GM19455 (cell line): ENCODE measurements at regions not wholly inside any gene's neighbourhood (a gene's known extent, or its start where the extent isn't known, plus 50 kb on each side); places are given as distances from the start of the nearest gene placed in this dataset.
"Not testable (repeated sequence)": the region's sequence is repeated elsewhere in the genome, so short reads cannot be mapped to it uniquely, and the experiment has no call there.

ENCODE experiments used
- ATAC-seq: cut with Tn5 transposase; IDR thresholded peaks from one replicate; pipeline ENCODE4 v1.9.1; 2021; ENCODE audit not compliant: unreplicated experiment

- ATAC-seq: no peak
These were observed 58.3 kb downstream of the PDHA2 start for GRCh38 chr4:95898226-95898625.

- no peak for ATAC-seq
These were observed 69.3 kb downstream of the PDHA2 start for GRCh38 chr4:95909211-95909610.

GRCh38 chr4:95910749-95911148 lies 70.9 kb downstream of the PDHA2 start:
- ATAC-seq: no peak

- no peak for ATAC-seq
These were observed 81.6 kb downstream of the PDHA2 start for GRCh38 chr4:95921470-95921869.

- no peak for ATAC-seq
These were observed 89.7 kb downstream of the PDHA2 start for GRCh38 chr4:95929448-95930064.

DNA sequence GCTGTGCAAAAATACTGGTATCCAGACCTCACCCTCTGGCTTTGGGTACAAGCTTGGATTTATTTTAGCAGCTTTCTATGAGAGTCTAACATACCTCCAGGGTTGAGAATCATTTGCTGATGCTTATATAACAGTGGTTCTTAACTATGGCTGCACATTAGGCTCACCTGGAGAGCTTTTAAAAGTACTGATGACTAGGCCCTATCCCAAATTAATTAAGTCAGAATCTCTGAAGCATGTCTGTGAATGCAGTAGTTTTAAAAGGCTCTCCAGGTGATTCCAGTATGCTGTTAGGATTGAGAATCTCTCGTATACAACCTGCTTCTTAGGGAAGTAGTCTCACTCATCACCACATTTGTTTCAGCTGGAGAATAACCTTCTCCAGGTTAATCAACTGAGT lies 99.2 kb downstream of the PDHA2 start:
- no peak for ATAC-seq

DNA sequence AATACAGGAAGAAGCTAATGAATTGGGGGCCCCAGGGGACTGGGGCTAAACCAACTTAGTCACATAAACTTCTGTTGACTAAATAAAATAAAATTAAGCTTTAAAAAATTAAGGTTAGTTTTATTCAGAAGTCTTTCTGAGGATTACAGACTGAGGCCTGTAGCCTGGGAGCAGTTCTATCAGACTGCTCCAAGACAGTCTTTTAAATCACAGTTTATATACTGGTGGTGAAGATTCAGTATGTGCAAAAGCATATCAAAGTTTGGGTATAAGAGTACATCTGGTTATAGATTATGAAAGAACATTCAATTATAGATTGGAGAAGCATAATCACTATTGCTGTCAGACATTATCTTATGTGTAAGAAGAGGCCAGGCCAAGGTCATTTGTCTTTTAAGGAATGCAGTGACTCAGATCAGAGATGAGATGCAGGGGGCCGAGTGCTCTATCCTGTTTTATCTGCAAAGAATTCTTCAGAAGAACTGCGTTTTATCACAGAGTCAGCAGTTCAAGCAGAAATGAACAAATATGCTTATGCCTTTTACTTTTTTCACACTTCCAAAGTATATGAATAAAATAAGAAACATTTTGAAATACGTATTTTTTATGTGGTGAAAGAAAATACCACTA lies 109.4 kb downstream of the PDHA2 start:
- no peak for ATAC-seq

- ATAC-seq: no peak
These were observed 109.9 kb downstream of the PDHA2 start for GRCh38 chr4:95949808-95950207.

DNA sequence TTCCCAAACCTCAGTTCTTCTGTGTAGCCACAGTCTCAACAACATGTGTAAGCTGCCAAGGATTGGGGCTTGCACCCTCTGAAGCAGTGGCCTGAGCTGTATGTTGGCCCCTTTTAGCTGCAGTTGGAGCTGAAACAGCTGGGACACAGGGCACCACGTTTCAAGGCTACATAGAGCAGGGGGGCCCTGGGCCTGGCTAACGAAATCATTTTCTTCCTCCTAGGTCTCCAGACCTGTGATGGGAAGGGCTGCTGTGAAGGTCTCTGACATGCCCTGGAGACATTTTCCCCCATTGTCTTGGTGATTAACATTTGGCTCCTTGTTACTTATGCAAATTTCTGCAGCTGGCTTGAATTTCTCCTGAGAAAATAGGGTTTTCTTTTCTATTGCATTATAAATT lies 112.6 kb downstream of the PDHA2 start:
- ATAC-seq: not testable (repeated sequence)

GRCh38 chr4:95956094-95956493 lies 116.2 kb downstream of the PDHA2 start:
- no peak for ATAC-seq

- no peak for ATAC-seq
These were observed 117.2 kb downstream of the PDHA2 start for GRCh38 chr4:95957054-95957453.

GRCh38 chr4:95957759-95958158 lies 117.9 kb downstream of the PDHA2 start:
- no peak for ATAC-seq

DNA sequence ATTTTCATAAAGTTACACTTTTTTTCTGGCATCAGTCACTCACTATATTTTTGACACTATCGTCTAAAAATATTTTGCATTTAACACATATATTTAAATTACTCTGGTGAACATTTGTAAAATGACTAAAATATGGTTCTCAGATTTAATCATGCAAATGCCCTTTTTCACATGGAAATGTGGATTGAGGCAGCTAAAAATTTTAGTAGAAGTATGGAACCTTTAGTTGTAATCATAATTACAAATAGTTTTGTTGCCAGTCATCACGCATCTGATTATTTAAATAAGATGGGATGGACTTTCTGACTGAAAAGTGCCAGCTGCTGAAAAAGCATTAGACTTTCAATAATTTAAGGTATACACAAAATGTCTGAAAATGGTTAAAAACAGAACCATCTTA lies 119.3 kb downstream of the PDHA2 start:
- no peak for ATAC-seq

- ATAC-seq: no peak
These were observed 119.7 kb downstream of the PDHA2 start for GRCh38 chr4:95959633-95960032.

- ATAC-seq: no peak
These were observed 123.6 kb downstream of the PDHA2 start for GRCh38 chr4:95963456-95963855.

GRCh38 chr4:95979961-95980876 lies 140.3 kb downstream of the PDHA2 start:
- no peak for ATAC-seq

- no peak for ATAC-seq
These were observed 141.0 kb downstream of the PDHA2 start for GRCh38 chr4:95980877-95981360.

DNA sequence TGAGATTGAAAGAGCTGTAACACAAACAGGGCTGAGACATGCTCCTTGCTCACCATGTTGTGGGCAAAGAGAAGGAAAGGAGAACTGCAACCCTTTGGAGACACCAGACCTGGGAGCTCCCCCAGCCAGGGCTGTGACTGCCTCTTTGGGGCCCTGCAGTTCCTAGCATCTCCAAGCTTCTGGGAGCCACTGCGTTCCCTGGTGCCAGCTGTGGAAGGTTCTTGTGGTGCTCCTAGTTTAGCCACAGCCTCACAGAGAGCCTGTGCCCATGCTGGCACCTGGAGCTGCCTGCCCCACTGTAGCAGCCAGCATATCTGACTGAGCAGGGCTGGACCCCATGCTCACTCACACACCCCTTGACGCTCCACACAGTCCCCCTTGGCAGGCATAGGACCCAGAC lies 141.7 kb downstream of the PDHA2 start:
- no peak for ATAC-seq

- no peak for ATAC-seq
These were observed 142.6 kb downstream of the PDHA2 start for GRCh38 chr4:95982516-95982915.

DNA sequence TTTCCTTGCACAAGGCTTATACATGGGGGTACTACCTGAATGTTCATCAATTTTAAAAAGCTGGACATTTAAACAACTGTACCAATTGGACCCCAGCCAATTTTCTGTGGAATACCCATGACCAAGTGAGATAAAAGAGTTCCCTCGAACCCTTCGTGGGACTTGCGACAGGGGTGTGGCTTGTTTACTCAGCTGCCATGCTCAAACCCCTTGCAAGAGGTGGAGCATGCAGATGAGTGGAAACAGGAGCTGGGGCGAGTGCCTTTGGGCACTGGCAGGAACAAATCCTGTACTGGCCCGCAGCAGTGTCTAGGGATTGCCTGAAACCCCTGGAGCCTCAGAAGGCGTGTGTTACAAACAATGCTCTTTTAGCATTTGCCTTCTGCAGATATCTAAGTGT lies 144.2 kb downstream of the PDHA2 start:
- no peak for ATAC-seq

DNA sequence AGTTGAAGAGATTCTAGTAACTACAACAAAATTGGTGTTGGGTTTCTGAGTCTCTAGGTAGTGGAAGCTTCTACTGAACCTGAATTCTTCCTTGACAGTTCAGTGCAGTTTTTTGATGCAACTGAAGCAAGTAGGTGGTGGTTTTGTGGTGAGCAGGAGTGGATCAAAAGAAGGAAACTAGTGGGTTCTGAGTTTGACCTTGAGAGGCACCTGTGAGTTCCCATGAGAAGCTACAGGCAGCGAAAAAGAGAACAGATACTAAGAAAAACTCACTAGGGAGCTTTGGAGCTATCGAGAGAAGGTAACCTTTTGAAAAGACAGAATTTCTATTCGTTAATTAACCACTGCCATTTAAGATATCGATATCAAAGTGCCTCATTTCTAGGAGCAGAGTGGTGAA lies 145.2 kb downstream of the PDHA2 start:
- ATAC-seq: no peak
